Amygdala (tissue), 56 donors: ENCODE measurements at regions not wholly inside any gene's neighbourhood (a gene's known extent, or its start where the extent isn't known, plus 50 kb on each side); places are given as distances from the start of the nearest gene placed in this dataset.

ENCODE experiments used
- DNase-seq, 56 donors: peaks; one replicate each; lab custom pipeline; 2025; lab: John Stamatoyannopoulos, UW

GRCh38 chr6:50591135-50591534 is 122.2 kb upstream of the TFAP2D start:
- DNase-seq = no peak

DNA sequence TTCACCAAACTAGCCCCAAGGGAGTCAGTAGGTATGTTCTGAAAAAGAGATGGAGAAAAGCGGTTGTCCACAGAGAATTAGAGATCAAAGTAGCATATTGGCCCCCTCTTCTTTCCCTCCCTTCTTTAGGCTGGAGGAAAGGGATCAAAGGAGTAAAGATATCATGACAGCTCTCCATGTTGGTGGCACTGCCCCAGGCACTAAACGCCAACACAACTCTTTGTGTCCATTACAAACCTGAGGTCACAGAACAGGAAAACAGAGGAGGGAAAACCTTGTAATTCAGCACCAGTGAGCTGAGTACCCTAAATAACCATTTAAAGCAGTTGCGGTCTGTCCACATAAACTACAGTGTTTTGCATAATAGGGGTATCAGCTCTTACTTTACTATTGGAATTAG is 113.0 kb upstream of the TFAP2D start:
- DNase-seq = no peak

DNA sequence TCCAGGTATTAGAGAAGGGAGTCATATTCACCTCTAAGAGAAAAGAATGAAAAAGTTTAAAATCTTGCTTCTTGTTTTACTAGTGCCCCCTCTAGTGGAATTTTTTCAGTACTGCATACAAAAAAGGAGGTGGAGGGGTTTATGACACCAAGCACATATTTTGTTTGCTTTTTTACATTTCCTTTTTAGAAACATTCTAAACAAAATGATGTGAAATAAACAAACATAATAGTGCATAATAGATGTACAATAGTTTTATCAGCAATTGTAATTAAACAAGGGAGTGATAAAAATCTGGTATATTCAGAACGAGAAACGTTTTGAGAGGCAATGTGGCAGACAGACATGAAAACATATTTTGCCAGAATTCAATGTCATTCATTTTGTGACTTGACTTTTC is 111.0 kb upstream of the TFAP2D start:
- peak in 1 of 56 donors; percentile 1 for DNase-seq

- DNase-seq = no peak
Observed at GRCh38 chr6:50608421-50608820, 104.9 kb upstream of the TFAP2D start.

- no peak for DNase-seq
Observed at GRCh38 chr6:50610562-50610961, 102.8 kb upstream of the TFAP2D start.

- DNase-seq = no peak
Observed at GRCh38 chr6:50635429-50635828, 77.9 kb upstream of the TFAP2D start.

DNA sequence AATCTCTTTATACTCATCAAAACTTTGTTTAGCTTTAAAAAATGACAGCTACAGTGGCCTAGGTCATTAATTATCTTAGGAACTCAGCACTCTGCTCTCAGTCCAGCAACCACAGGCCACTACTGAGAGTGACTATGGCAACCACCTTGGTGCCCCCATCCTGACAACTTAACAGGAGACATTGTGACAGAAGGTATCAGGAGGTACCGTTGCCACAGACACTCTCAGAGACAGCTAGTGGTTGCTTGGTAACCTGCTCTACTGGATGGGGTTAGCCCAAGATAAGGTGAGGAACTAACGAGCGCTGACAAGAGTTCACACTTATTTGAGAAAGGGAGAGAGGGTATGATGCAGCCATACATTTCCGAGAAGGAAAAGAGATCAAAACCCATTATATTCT is 76.1 kb upstream of the TFAP2D start:
- no peak for DNase-seq

- no peak for DNase-seq
Observed at GRCh38 chr6:50649086-50649485, 64.2 kb upstream of the TFAP2D start.

DNA sequence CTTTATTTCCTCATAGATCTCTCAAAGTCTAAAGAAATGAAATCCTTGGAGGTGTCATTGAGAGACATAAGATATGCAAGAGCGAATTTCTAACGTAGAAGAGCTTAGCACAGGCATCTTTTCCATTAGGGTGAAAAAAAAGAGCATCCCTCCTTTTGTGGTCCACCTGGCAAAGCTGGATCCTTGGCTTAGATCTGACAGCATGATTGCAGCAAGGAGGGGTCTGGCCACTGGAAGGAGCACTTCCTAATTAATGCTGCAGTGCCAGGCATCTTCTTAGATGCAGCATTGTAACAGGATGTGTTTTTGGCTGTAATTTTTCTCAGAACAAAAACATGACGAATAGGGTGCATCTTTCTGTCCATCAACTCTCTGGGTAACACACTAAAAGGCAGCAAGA is 60.1 kb upstream of the TFAP2D start:
- DNase-seq = no peak

- no peak for DNase-seq
Observed at GRCh38 chr6:50654155-50654554, 59.2 kb upstream of the TFAP2D start.

GRCh38 chr6:50655848-50656453 is 57.4 kb upstream of the TFAP2D start:
- peak in 2 of 56 donors; percentile 2 to 5 for DNase-seq

DNA sequence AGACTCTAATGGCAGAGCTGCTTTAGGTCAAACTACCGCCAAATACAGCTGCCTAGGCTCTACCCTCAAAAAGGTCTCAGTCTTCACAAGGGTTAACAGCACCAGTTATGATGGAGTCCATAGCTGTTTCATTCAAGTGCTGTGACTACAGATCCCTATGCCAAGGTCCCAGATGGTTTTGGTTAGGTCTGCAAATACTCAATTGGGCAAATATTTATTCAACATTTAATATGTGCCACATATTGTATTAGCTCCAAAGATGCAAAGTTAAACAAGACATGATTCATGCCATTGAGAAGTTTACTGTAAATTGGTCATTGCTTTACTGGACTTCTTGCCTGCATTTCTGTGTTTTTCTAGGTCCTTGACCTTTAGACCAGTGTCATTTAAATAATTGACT is 55.8 kb upstream of the TFAP2D start:
- DNase-seq = no peak

DNA sequence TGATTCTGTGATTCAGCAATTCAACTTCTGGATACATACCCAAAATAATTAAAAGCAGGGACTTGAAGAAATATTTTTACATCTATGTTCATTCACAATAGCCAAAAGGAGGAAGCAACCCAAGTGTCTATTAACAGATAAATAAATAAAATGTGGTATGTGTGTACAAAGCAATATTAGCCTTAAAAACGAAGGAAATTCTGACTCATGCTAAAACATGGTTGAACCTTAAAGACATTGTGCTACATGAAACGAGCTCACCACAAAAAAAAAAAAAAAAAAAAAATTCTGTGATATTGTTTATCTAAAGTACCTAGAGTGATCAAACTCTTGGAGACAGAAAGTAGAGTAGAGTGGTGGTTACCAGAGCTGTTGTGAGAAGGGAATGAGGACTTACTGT is 54.8 kb upstream of the TFAP2D start:
- DNase-seq = no peak

- DNase-seq = no peak
Observed at GRCh38 chr6:50661636-50662035, 51.7 kb upstream of the TFAP2D start.
